VCaP (cell line): ENCODE measurements at regions not wholly inside any gene's neighbourhood (a gene's known extent, or its start where the extent isn't known, plus 50 kb on each side); places are given as distances from the start of the nearest gene placed in this dataset.

Source experiments
- H3K27ac ChIP-seq: fragments of 450-650 bp; 2 replicates; pipeline ENCODE4 v1.5.1; 2017
- CTCF ChIP-seq: fragments of 450-650 bp; conservative IDR thresholded peaks from 2 replicates; pipeline ENCODE4 v1.5.1; 2017; ENCODE audit warnings: mild to moderate bottlenecking, moderate library complexity

- no peak overlapping the region for H3K27ac ChIP-seq
- TF ChIP-seq CTCF, result no peak
Observed at GRCh38 chr4:14069886-14070285, 442.4 kb upstream of the BOD1L1 start.

- TF ChIP-seq CTCF, result no peak
- no peak overlapping the region for H3K27ac ChIP-seq
Observed at GRCh38 chr4:14070289-14070880, 442.9 kb upstream of the BOD1L1 start.

GRCh38 chr4:14072506-14072905, 445.0 kb upstream of the BOD1L1 start:
- no peak overlapping the region for H3K27ac ChIP-seq
- no peak for TF ChIP-seq CTCF

DNA sequence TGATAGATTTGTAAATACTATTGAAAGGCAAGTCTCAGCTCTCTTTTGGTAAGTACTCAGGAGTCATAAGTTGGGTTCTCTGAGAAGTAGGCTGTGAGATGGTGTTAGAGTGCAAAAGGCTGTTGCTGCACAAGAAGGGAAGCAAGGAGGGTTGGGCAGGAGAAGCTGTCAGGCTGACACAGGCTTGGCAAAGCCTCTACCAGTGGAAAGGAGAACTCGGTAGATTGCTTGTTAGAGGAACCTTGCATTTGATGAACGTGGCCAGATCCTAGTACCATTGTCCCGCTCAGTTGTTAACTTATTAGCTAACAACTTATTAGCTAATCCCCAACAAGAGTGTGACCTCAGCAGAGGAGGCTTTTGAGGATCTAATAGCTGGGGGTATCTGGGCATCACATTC, 449.3 kb upstream of the BOD1L1 start:
- no peak for TF ChIP-seq CTCF

GRCh38 chr4:14078326-14078725, 450.8 kb upstream of the BOD1L1 start:
- TF ChIP-seq CTCF, result no peak
- H3K27ac ChIP-seq, result no peak overlapping the region

More for the DNA sequence above, 449.3 kb upstream of the BOD1L1 start:
- H3K27ac ChIP-seq, result no peak overlapping the region

- no peak overlapping the region for H3K27ac ChIP-seq
- no peak for TF ChIP-seq CTCF
Observed at GRCh38 chr4:14079601-14080000, 452.1 kb upstream of the BOD1L1 start.

DNA sequence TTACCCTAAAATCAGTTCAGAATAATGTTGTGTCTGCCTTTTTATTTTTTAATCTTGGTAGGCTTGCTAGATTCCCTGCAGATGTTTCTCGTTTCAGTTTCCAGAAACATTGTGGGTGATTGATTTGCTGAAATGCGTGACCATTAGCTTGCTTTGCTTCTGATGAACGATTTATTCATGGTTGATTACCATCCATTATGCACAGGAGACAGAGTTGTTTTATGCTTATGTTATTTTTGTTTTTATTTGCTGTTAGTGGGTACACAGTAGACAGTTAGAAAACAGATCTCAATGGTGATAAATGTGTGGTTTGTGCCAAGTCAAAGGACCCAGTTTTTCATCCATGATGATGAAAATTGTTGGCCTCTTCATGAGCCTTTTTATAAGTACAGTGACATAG, 455.6 kb upstream of the BOD1L1 start:
- H3K27ac ChIP-seq, result no peak overlapping the region
- TF ChIP-seq CTCF, result no peak
